ENCODE measurements at regions not wholly inside any gene's neighbourhood (a gene's known extent, or its start where the extent isn't known, plus 50 kb on each side); places are given as distances from the start of the nearest gene placed in this dataset.
"Not testable (repeated sequence)": the region's sequence is repeated elsewhere in the genome, so short reads cannot be mapped to it uniquely, and the experiment has no call there.

- TF ChIP-seq TAF1, POLR2A, POLR2AphosphoS5 (IDR thresholded peaks at IDR 0.05; ENCODE audit: low read depth, low read length): not testable (repeated sequence)
Observed at GRCh38 chr19:28351321-28351720, 861.6 kb downstream of the UQCRFS1 start.

Data from GM12891 (cell line).